ENCODE measurements at regions not wholly inside any gene's neighbourhood (a gene's known extent, or its start where the extent isn't known, plus 50 kb on each side); places are given as distances from the start of the nearest gene placed in this dataset.

- no peaks in the 10 kb centered on the region for H3K9me2 ChIP-seq (ENCODE audit: low read depth, low read length)
- TF ChIP-seq EZH2 (IDR thresholded peaks at IDR 0.05; ENCODE audit: borderline replicate concordance, low read length) (no peak), CTCF (IDR thresholded peaks at IDR 0.05; ENCODE audit: low read length) (no peak)
- no peaks in the 10 kb centered on the region for H4K20me1 ChIP-seq (ENCODE audit: insufficient read depth, low read length)
- no peaks in the 10 kb centered on the region for H3K36me3 ChIP-seq (ENCODE audit: insufficient read depth, low read length)
- H3K79me2 ChIP-seq (ENCODE audit: insufficient read depth, low read length), result no peaks in the 10 kb centered on the region
- no peak overlapping the region for H3K4me2 ChIP-seq (ENCODE audit: low read length)
- no peaks in the 10 kb centered on the region for H3K9me3 ChIP-seq (ENCODE audit: low read length)
- no peak overlapping the region for H3K27ac ChIP-seq (ENCODE audit: low read depth, low read length, poor library complexity, severe bottlenecking)
- peaks cover 12% of the 10 kb centered on the region for H3K4me1 ChIP-seq (ENCODE audit: insufficient read depth, low read length, severe bottlenecking)
- no peaks in the 10 kb centered on the region; the same call in 1 of the 2 replicates for H3K27me3 ChIP-seq (ENCODE audit: insufficient read depth, low read length)
- H3F3A ChIP-seq (ENCODE audit: insufficient read depth, low read length), result no peaks in the 10 kb centered on the region
- no peak overlapping the region for H3K9ac ChIP-seq (ENCODE audit: low read length)
- H2AFZ ChIP-seq (ENCODE audit: low read length), result no peak overlapping the region
- H3K4me3 ChIP-seq (ENCODE audit: low read depth, low read length, poor library complexity, severe bottlenecking), result no peak overlapping the region
Measured at GRCh38 chr1:234753979-234754378, 144.0 kb upstream of the IRF2BP2 start.

GRCh38 chr1:234752927-234753326, 142.9 kb upstream of the IRF2BP2 start:
- no peak overlapping the region for H3K4me3 ChIP-seq (ENCODE audit: low read depth, low read length, poor library complexity, severe bottlenecking)
- H3K79me2 ChIP-seq (ENCODE audit: insufficient read depth, low read length), result no peaks in the 10 kb centered on the region
- H3K9me2 ChIP-seq (ENCODE audit: low read depth, low read length), result no peaks in the 10 kb centered on the region
- H3K27me3 ChIP-seq (ENCODE audit: insufficient read depth, low read length), result no peaks in the 10 kb centered on the region; the same call in 1 of the 2 replicates
- H3F3A ChIP-seq (ENCODE audit: insufficient read depth, low read length), result no peaks in the 10 kb centered on the region
- H3K36me3 ChIP-seq (ENCODE audit: insufficient read depth, low read length), result no peaks in the 10 kb centered on the region
- no peaks in the 10 kb centered on the region for H4K20me1 ChIP-seq (ENCODE audit: insufficient read depth, low read length)
- no peak overlapping the region for H3K27ac ChIP-seq (ENCODE audit: low read depth, low read length, poor library complexity, severe bottlenecking)
- H3K4me1 ChIP-seq (ENCODE audit: insufficient read depth, low read length, severe bottlenecking), result peaks cover 6% of the 10 kb centered on the region
- H3K4me2 ChIP-seq (ENCODE audit: low read length), result no peak overlapping the region
- H3K9ac ChIP-seq (ENCODE audit: low read length), result no peak overlapping the region
- TF ChIP-seq CTCF (IDR thresholded peaks at IDR 0.05; ENCODE audit: low read length), result no peak
- no peak overlapping the region for H2AFZ ChIP-seq (ENCODE audit: low read length)
- H3K9me3 ChIP-seq (ENCODE audit: low read length), result no peaks in the 10 kb centered on the region

GRCh38 chr1:234751678-234752077, 141.7 kb upstream of the IRF2BP2 start:
- TF ChIP-seq CTCF (IDR thresholded peaks at IDR 0.05; ENCODE audit: low read length), result no peak
- no peak for TF ChIP-seq EZH2 (IDR thresholded peaks at IDR 0.05; ENCODE audit: borderline replicate concordance, low read length)
- H3K27me3 ChIP-seq (ENCODE audit: insufficient read depth, low read length), result no peaks in the 10 kb centered on the region; the same call in 1 of the 2 replicates
- H2AFZ ChIP-seq (ENCODE audit: low read length), result no peak overlapping the region
- H4K20me1 ChIP-seq (ENCODE audit: insufficient read depth, low read length), result no peaks in the 10 kb centered on the region
- H3K9me2 ChIP-seq (ENCODE audit: low read depth, low read length), result no peaks in the 10 kb centered on the region
- no peaks in the 10 kb centered on the region for H3K79me2 ChIP-seq (ENCODE audit: insufficient read depth, low read length)
- H3K4me2 ChIP-seq (ENCODE audit: low read length), result no peak overlapping the region
- H3K4me1 ChIP-seq (ENCODE audit: insufficient read depth, low read length, severe bottlenecking), result peaks cover 6% of the 10 kb centered on the region
- H3K27ac ChIP-seq (ENCODE audit: low read depth, low read length, poor library complexity, severe bottlenecking), result no peak overlapping the region
- no peak overlapping the region for H3K9ac ChIP-seq (ENCODE audit: low read length)
- H3K9me3 ChIP-seq (ENCODE audit: low read length), result no peaks in the 10 kb centered on the region
- no peak overlapping the region for H3K4me3 ChIP-seq (ENCODE audit: low read depth, low read length, poor library complexity, severe bottlenecking)
- no peaks in the 10 kb centered on the region for H3F3A ChIP-seq (ENCODE audit: insufficient read depth, low read length)
- no peaks in the 10 kb centered on the region for H3K36me3 ChIP-seq (ENCODE audit: insufficient read depth, low read length)
